GM12891 (cell line): ENCODE measurements at regions not wholly inside any gene's neighbourhood (a gene's known extent, or its start where the extent isn't known, plus 50 kb on each side); places are given as distances from the start of the nearest gene placed in this dataset.

Source experiments
- POLR2A ChIP-seq: IDR thresholded peaks from 2 replicates; pipeline ENCODE4 v1.6.1; 2011; ENCODE audit warnings: low read depth, low read length, control low read depth
- POLR2AphosphoS5 ChIP-seq: IDR thresholded peaks from 2 replicates; pipeline ENCODE4 v1.6.1; 2011; ENCODE audit warnings: low read depth, low read length, control low read depth
- SPI1 ChIP-seq: IDR thresholded peaks from 2 replicates; pipeline ENCODE4 v1.6.1; 2011; ENCODE audit warnings: low read depth, low read length, control low read depth

DNA sequence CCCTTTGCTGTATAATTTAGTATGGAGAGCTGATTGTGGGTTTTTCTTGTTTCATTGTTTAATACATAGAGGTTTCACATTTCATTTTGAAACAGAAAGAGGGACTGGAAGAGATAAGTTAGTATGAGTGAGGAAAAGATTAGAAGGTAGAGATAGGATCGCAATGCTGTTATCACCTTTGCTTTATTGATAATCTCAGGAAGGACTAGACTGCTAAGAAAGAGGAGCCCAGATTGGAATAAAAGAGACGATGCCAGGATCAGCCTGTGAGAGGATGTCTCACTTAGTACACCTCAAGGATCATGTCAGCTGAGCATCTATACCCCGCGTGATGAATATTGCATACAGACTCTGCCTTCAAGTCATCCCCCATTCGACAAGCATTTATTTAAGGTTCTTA lies 178.0 kb upstream of the DMAC1 start:
- TF ChIP-seq POLR2AphosphoS5, result no peak
- TF ChIP-seq POLR2A, result no peak
- TF ChIP-seq SPI1, result no peak
